GM12878 (cell line): ENCODE measurements at regions not wholly inside any gene's neighbourhood (a gene's known extent, or its start where the extent isn't known, plus 50 kb on each side); places are given as distances from the start of the nearest gene placed in this dataset.

Experiments
- DPF2 ChIP-seq: fragments of 450-650 bp; IDR thresholded peaks from 2 replicates; pipeline ENCODE4 v1.6.1; 2017; ENCODE audit warnings: mild to moderate bottlenecking
- JUND ChIP-seq: IDR thresholded peaks from 2 replicates; pipeline ENCODE4 v1.6.1; 2012; ENCODE audit warnings: low read depth, mild to moderate bottlenecking, low read length, improper control_type of control experiment, moderate library complexity
- TF ChIP-seq, protein P1 (sequence below): IDR thresholded peaks from 2 replicates; pipeline ENCODE4 v1.6.1; 2011; ENCODE audit warnings: low read depth, mild to moderate bottlenecking, low read length, moderate library complexity, borderline replicate concordance; ENCODE audit errors: extremely low read depth
- TF ChIP-seq, protein P2 (sequence below): fragments of 450-650 bp; IDR thresholded peaks from 2 replicates; pipeline ENCODE4 v1.6.1; 2016; ENCODE audit warnings: mild to moderate bottlenecking

DNA sequence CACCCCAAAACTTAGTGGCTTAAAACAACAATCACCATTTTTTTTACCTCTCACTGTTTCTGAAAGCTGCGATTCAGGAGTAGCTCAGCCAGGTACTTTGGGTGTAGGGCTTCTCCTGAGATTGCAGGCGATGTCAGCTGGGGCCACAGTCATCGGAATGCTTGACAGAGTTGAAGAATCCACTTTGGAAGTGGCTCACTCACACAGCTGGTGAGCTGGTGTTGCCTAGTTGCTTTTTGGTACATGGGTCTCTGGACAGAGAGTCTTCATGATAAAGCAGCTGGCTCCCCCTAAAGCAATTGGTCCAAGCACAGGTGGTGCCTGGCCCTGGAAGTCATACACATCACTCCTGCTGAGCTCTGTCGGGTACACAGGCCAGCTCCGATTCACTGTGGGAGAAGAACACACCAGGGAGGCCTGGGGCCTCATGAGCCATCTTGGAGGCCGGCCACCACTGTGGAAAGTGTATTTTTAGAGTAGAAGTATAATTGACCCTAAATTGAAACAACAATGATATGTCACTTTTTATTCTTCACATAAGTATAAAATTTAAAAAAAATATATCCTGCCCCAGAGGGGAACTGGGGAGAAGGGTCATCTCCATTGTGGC lies 75.2 kb upstream of the GALNT2 start:
- TF ChIP-seq DPF2 = no peak
- no peak for TF ChIP-seq JUND
- TF ChIP-seq, protein P1, sequence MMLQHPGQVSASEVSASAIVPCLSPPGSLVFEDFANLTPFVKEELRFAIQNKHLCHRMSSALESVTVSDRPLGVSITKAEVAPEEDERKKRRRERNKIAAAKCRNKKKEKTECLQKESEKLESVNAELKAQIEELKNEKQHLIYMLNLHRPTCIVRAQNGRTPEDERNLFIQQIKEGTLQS = no peak
- TF ChIP-seq, protein P2, sequence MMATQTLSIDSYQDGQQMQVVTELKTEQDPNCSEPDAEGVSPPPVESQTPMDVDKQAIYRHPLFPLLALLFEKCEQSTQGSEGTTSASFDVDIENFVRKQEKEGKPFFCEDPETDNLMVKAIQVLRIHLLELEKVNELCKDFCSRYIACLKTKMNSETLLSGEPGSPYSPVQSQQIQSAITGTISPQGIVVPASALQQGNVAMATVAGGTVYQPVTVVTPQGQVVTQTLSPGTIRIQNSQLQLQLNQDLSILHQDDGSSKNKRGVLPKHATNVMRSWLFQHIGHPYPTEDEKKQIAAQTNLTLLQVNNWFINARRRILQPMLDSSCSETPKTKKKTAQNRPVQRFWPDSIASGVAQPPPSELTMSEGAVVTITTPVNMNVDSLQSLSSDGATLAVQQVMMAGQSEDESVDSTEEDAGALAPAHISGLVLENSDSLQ = no peak
